Activated CD4-positive, alpha-beta T cell treated with anti-CD3 and anti-CD28 coated beads for 1 hour (primary cell): ENCODE measurements at regions not wholly inside any gene's neighbourhood (a gene's known extent, or its start where the extent isn't known, plus 50 kb on each side); places are given as distances from the start of the nearest gene placed in this dataset.

Experiments used
- DNase-seq: peaks from one replicate; pipeline ENCODE4 v3.0.0-alpha.2; 2020

DNA sequence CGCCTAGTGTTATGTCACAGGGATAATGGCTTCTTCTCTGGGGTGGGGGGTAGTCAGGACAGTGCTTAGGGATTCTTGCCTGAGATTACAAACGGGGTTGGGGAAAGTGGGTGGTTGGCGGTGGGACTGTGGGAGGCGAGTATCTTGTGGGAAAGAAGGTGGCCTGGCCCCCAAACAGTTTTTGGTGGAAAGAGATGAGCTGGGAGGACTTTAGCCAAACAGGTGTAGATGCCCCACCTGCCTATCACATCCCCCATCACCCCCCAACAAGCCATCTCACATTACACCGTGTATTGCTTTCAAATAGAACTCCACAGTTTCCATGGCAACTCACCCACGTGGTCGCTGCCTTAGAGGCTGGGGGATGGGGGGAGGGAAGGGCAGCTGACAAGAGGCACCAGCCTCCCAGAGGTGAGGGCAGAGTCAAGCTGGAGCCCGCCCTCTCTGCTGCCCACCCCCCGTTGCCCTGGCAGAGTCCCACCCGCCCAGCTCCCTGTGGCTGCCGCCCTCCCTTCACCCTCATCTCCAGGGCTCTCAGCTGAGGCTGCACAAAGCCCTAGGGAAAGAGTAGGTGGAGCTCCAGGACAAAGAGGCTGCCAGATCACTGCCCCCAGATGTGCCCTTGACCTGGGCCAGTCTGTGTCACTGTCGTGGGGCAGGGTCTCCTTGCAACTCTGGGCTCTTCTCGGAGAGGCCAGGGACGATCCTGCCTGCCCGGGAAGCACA is 98.3 kb downstream of the LRRC74A start:
- DNase-seq, result no peak

DNA sequence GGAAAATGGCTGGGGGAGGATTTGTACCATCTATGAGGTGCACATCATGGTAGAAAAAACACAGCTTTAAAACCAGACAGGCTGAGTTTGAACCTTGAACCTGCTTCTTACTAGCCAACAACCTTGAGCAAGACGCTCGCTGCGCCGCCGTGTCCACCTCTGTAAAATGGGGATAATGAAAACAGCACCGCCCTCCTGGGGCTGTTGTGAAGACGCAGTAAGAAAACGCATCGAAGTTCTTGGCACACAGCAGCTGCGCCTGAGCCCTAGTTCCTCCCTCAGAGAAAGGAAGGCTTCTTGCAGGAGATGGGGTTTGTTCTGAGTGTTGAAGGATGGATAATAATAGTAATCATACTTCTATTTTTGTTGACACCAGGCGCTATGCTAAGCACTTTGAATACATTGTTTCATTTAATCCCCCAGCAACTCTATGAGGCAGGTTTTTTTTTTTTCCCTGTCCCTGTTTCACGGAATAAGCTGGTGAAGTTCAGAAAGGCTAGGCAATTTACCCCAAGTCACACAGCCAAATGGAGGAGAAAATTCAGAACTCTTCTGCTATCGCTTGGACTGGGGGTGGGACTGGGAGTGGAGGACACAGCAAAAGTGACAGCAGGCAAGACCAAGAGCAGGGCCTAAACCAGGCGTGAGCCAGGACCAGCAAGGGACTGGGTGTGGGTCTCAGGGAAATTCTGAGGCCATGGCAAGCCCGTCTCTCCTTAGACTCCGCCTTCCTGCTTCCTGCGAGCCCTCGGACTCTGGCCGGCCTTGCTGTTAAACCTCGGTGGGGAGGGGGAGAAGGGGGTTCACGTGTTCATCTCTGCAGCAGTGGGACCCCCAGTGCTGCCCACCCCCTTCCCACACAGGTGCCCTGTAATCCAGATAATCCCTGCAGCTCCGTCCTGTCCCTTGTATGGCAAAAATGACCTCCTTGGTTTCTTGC is 97.5 kb downstream of the LRRC74A start:
- no peak for DNase-seq

DNA sequence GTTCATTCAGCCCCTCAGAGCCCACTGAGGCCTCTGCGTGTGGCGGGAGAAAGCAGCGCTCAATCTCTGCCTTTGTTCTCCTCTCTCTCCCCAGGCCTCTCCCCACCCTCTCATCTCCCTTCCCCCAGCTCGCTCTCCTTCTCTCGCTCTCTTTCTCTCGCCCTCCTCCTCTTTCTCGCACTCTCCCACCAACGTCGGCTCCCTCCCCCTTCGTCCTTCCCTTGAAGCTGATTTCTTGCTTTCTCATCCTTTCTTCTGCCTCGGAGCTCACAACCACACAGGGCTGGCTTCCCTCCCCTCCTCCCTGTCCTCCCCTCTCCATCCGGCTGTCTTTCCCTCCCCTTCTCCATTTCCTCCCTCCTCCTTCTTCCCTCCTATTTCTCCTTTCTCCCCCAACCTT is 96.4 kb downstream of the LRRC74A start:
- no peak for DNase-seq

DNA sequence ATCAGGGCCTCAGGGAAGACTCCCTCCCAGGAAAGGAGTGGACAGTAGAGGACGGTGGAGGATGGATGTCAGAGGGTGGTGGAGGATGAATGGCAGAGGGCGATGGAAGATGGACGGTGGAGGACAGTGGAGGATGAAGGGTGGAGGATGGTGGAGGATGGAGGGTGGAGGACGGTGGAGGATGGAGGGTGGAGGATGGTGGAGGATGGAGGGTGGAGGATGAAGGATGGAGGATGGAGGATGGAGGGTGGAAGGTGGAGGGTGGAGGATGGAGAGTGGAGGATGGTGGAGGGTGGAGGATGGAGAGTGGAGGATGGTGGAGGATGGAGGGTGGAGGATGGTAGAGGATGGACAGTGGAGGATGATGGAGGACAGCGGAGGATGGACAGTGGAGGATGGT is 95.9 kb downstream of the LRRC74A start:
- no peak for DNase-seq

DNA sequence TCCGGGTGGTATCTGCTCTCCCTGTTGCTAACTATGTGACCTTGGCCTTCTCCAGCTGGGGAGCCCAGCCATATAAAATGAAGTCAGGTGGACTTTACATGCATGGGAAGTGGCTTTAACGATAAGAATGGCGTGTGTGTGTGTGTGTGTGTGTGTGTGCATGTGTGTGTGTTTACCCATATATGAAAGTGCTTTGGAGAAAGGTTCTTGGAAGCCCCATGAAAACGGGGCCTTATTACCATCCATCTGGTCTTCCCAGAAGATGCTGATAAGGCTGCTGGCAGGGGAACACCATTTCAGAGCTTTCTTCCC is 94.8 kb downstream of the LRRC74A start:
- DNase-seq, result no peak

DNA sequence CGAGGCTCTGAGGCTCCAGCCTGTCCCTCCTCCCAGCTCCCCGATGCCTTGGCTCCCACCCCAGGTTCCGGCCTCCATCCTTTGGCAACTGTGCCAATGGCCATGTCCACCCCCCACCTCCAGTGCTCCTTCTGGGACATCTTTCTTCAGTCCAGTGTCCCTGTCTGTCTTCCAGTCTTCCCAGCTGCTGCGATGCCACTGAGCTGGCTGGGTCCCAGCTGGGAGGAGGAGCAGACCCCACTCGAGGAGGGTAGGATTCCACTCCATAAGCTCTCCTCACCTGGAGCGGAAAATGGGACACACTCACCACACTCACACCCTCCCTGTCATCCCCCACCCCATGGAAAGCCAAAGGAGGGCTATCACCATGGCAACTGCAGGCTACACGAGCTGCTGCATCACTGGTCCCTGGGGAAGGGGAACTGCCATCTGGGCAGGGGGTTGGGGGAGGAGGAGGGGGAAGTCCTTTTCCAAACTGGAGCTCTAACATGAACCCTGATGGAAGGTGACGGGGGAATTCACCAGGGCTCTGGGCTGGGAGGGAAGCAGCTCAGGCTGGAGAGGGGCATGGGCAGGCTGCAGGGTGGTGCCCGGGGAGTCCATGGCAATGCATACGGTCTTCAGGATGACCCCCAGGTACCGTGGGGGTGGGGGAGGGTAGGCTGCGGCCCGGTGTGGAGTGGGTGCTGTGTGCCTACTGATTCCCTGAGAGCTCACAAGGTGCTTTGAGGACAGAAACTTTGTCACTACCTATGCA is 94.3 kb downstream of the LRRC74A start:
- DNase-seq, result no peak

DNA sequence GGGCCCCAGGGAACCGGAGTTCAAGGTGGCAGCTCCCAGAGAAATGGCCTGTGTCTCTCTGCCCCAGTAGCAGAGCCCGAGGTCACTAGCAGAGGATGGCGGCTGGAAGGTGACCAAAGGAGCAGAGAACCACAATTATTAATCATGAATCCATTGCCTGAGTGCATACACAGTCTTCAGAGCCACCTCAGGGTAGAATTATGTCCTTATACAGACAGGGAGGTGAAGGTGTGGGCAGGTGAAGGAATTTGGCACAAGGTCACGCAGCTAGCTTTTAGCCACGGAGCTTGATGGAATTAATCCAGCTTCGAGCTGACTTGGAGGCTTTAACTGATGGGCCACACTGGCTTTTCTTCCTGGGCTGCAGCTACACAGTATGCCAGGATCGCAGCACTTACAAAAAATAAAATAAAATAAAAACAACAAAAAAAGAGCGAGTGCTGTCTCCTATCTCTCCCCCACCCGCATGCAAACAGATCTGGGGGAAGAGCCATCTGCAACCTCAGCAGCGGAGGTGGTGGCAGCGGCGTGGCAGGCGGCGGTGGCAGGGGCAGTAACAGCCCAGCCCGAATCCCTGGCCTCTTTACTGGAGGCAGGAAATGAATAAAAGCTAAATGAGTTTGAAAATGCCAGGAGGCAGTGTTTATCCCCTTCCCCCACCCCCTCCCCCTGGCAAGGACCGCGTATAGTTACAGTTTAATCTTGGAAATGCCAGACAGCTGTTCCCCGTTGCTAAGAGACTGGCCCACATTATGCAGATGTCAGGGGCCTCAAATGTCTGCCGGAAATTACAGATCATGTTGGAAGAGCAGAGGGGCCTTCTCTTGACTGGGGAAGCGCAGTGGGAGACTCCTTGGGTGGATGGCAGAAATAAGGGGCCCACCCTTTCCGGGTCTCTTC is 93.5 kb downstream of the LRRC74A start:
- no peak for DNase-seq
